ENCODE measurements at regions not wholly inside any gene's neighbourhood (a gene's known extent, or its start where the extent isn't known, plus 50 kb on each side); places are given as distances from the start of the nearest gene placed in this dataset.

DNA sequence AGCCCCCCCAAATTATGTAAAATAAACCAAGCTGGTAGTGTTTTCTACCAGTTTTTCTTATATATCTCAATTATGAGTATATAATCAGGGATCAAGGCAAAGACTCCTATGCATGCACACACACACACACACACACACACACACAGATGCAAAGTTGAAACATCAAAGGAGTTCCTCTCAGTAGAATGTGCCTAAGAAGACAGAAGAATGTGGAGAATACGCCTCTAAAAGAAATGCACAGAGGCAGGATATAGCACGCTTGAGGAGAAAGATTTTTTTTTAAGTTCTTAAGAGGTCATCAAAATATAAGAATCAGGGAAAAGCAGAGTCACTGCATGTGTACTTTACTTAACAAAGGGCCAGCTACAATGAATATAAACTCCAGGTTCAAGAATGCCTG lies 138.2 kb upstream of the CLEC14A start (continued):
- TF ChIP-seq BRCA1 (IDR thresholded peaks at IDR 0.05; ENCODE audit: low read depth, low read length) = no peak
- TF ChIP-seq EZH2 (IDR thresholded peaks at IDR 0.05; ENCODE audit: low read depth, low read length, severe bottlenecking) = no peak
- TF ChIP-seq CEBPB (IDR thresholded peaks at IDR 0.05; ENCODE audit: low read depth, low read length) = no peak
- no peak for TF ChIP-seq HDAC2 (IDR thresholded peaks at IDR 0.05; ENCODE audit: borderline replicate concordance in 1 of 2, low read depth in 2 of 2, low read length in 2 of 2)
- no peak for TF ChIP-seq CREB1 (IDR thresholded peaks at IDR 0.05)

Data from H1 (cell line).